Lung (tissue), 11 donors: ENCODE measurements at regions not wholly inside any gene's neighbourhood (a gene's known extent, or its start where the extent isn't known, plus 50 kb on each side); places are given as distances from the start of the nearest gene placed in this dataset.

ENCODE experiments used
- ATAC-seq: fragments of 200-7000 bp; cut with Tn5 transposase; one replicate; pipeline ENCODE4 v1.9.1; 2020; ENCODE audit warnings: moderate number of reproducible peaks; ENCODE audit not compliant: insufficient read depth, low FRiP score
- DNase-seq, 3 donors: peaks; one replicate each; pipeline ENCODE4 v3.0.0-alpha.2; 2013 to 2017
- H3K27ac ChIP-seq, 2 donors: one replicate each; pipeline ENCODE4 v1.5.1; 2013; ENCODE audit warnings: mild to moderate bottlenecking in 2 of 2, moderate library complexity in 2 of 2, control low read depth in 1 of 2, inconsistent platforms in 1 of 2, low read depth in 1 of 2, low read length in 1 of 2
- H3K27me3 ChIP-seq, 3 donors: one replicate each; pipeline ENCODE4 v1.5.1; 2013; ENCODE audit warnings: low read length in 2 of 3; ENCODE audit not compliant: control insufficient read depth in 3 of 3, insufficient read depth in 3 of 3
- H3K36me3 ChIP-seq, 4 donors: one replicate each; pipeline ENCODE4 v1.5.1; 2013; ENCODE audit warnings: low read length in 4 of 4, mild to moderate bottlenecking in 1 of 4, moderate library complexity in 1 of 4; ENCODE audit not compliant: control insufficient read depth in 4 of 4, insufficient read depth in 4 of 4
- H3K4me1 ChIP-seq, 5 donors: one replicate each; pipeline ENCODE4 v1.5.1; 2013; ENCODE audit warnings: low read length in 5 of 5, mild to moderate bottlenecking in 2 of 5, moderate library complexity in 1 of 5; ENCODE audit not compliant: control insufficient read depth in 5 of 5, insufficient read depth in 5 of 5
- H3K4me3 ChIP-seq: one replicate; pipeline ENCODE4 v1.5.1; 2013; ENCODE audit warnings: mild to moderate bottlenecking, control low read depth, moderate library complexity
- H3K9ac ChIP-seq, 2 donors: one replicate each; pipeline ENCODE4 v1.5.1; 2013; ENCODE audit warnings: low read length in 2 of 2, control low read depth in 1 of 2; ENCODE audit not compliant: insufficient read depth in 1 of 2
- H3K9me3 ChIP-seq, 4 donors: one replicate each; pipeline ENCODE4 v1.5.1; 2013; ENCODE audit warnings: low read length in 3 of 4, mild to moderate bottlenecking in 1 of 4, moderate library complexity in 1 of 4; ENCODE audit not compliant: control insufficient read depth in 4 of 4, insufficient read depth in 3 of 4
- WGBS, 2 donors: extraction: QIAGEN DNeasy Blood & Tissue Kit; methylation state at CpG; one replicate each; pipeline ENCODE4 v1.1.7; 2013; 5-methylcytosine and 5-hydroxymethylcytosine counted together
- TF ChIP-seq, protein P1 (sequence below): IDR thresholded peaks from 2 replicates; pipeline ENCODE4 v1.5.1; 2012; ENCODE audit warnings: mild to moderate bottlenecking; ENCODE audit errors: control extremely low read depth, extremely low read depth
- donor health status: control.
- donor health status: control.
- donor health status: Bipolar disorder and iron deficiency.
- donor health status: healthy.
- donor health status: DM: yes; HTN: yes; CAD: no.

DNA sequence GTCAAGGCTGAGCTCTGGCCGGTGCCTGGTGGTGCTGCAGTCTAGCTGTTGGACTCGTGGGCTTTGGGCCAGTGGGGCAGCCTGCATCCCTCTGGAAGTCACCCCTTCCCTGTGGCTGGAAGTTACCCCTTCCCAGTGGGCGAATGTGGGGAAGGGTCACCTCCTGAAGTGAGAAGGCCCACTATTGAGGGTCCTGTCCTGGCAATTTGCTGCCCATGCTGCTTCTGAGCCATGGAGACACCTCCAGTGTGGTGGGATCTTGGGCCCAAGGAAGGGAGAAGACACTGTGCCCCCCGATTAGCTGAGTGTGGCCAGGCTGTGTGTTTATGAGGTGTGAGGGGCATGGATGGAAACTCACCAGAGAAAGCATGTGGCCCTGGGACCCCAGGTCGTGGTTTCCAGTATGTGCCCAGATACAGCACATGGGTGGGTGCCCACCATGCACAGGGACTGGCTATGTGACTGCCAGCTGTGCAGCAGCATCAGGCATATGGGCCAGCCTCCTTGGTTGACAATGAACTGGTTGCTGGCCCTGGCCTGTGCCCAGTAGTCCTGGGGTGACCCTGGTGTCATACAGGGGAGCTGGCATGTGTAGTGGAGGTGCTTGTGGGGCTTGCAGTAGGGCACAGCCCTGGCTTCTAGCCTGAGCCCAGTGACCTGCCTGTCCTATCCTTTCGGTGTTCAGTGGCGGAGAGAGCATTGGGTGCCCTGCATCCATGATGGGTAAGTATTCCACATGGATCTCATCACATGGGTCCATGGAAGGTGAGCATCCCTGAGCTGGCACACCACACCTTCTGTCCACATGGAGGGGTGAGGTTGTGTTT lies 221.2 kb downstream of the SNRPN start:
- TF ChIP-seq, protein P1, sequence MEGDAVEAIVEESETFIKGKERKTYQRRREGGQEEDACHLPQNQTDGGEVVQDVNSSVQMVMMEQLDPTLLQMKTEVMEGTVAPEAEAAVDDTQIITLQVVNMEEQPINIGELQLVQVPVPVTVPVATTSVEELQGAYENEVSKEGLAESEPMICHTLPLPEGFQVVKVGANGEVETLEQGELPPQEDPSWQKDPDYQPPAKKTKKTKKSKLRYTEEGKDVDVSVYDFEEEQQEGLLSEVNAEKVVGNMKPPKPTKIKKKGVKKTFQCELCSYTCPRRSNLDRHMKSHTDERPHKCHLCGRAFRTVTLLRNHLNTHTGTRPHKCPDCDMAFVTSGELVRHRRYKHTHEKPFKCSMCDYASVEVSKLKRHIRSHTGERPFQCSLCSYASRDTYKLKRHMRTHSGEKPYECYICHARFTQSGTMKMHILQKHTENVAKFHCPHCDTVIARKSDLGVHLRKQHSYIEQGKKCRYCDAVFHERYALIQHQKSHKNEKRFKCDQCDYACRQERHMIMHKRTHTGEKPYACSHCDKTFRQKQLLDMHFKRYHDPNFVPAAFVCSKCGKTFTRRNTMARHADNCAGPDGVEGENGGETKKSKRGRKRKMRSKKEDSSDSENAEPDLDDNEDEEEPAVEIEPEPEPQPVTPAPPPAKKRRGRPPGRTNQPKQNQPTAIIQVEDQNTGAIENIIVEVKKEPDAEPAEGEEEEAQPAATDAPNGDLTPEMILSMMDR = no peak
- DNase-seq (no peak), ATAC-seq (no peak)
- peaks cover 0 to 86% (median 2%) of the 10 kb centered on the region in 4 donors for H3K9me3 ChIP-seq
- H3K27ac ChIP-seq = no peak overlapping the region
- 76% methylated on average over 7 of the region's 7 CpGs for WGBS, 2 donors
- no peaks in the 10 kb centered on the region for H3K4me1 ChIP-seq
- H3K36me3 ChIP-seq = no peaks in the 10 kb centered on the region
- H3K27me3 ChIP-seq = no peaks in the 10 kb centered on the region
- H3K9ac ChIP-seq = no peak overlapping the region
- no peak overlapping the region for H3K4me3 ChIP-seq

- ATAC-seq (no peak), DNase-seq (no peak)
- no peak overlapping the region for H3K9ac ChIP-seq
- H3K27ac ChIP-seq = no peak overlapping the region
- H3K27me3 ChIP-seq = no peaks in the 10 kb centered on the region
- TF ChIP-seq, protein P1 = no peak
- H3K4me3 ChIP-seq = no peak overlapping the region
- H3K9me3 ChIP-seq = peaks cover 0 to 85% (median 2%) of the 10 kb centered on the region in 4 donors
- H3K36me3 ChIP-seq = no peaks in the 10 kb centered on the region
- no peaks in the 10 kb centered on the region for H3K4me1 ChIP-seq
- WGBS, 2 donors = 89 to 93% methylated on average over 7 of the region's 7 CpGs
These were observed 221.8 kb downstream of the SNRPN start for GRCh38 chr15:25176616-25176923.

- Histone ChIP-seq H3K4me3 (no peak overlapping the region), H3K9ac (no peak overlapping the region), H3K27me3 (no peaks in the 10 kb centered on the region), H3K4me1 (no peaks in the 10 kb centered on the region), H3K27ac (no peak overlapping the region), H3K36me3 (no peaks in the 10 kb centered on the region), H3K9me3 (peaks cover 0 to 84% (median 2%) of the 10 kb centered on the region in 4 donors)
- ATAC-seq (no peak), DNase-seq (no peak)
- 82 to 92% methylated on average over 21 of the region's 21 CpGs for WGBS, 2 donors
- TF ChIP-seq, protein P1 = no peak
These were observed 222.5 kb downstream of the SNRPN start for GRCh38 chr15:25176991-25177954.
